K562 (cell line): ENCODE measurements at regions not wholly inside any gene's neighbourhood (a gene's known extent, or its start where the extent isn't known, plus 50 kb on each side); places are given as distances from the start of the nearest gene placed in this dataset.

Experiments used
- ATF7 ChIP-seq: fragments of 450-650 bp; IDR thresholded peaks from 2 replicates; pipeline ENCODE4 v1.7.1; 2014; ENCODE audit warnings: mild to moderate bottlenecking, moderate library complexity
- CREBBP ChIP-seq: IDR thresholded peaks from one replicate; pipeline ENCODE4 v1.6.1; 2012; ENCODE audit warnings: low read depth, mild to moderate bottlenecking, control low read depth, inconsistent platforms, low read length
- DNMT1 ChIP-seq: fragments of 450-650 bp; IDR thresholded peaks from 2 replicates; pipeline ENCODE4 v1.6.1; 2016; ENCODE audit warnings: antibody characterized with exemption, mild to moderate bottlenecking
- HDAC3 ChIP-seq: fragments of 450-650 bp; IDR thresholded peaks from 2 replicates; pipeline ENCODE4 v1.6.1; 2018; ENCODE audit warnings: borderline replicate concordance, mild to moderate bottlenecking, moderate library complexity; ENCODE audit not compliant: partially characterized antibody
- HMGXB4 ChIP-seq: sonication (generic); formaldehyde crosslinking; IDR thresholded peaks from 2 replicates; pipeline ENCODE4 v1.8.1; 2023; ENCODE audit warnings: mild to moderate bottlenecking, missing genetic modification reagents
- KDM1A ChIP-seq, 2 experiments: fragments of 450-650 bp; IDR thresholded peaks; 2 replicates each; pipeline ENCODE4 v1.6.1; 2016; ENCODE audit warnings: mild to moderate bottlenecking in 2 of 2
- POU5F1 ChIP-seq: fragments of 150-350 bp; IDR thresholded peaks from 2 replicates; pipeline ENCODE4 v1.6.1; 2014; ENCODE audit warnings: borderline replicate concordance, low read length, low read depth, mild to moderate bottlenecking; ENCODE audit not compliant: partially characterized antibody
- RBM25 ChIP-seq: fragments of 200-400 bp; formaldehyde crosslinking; IDR thresholded peaks from 2 replicates; pipeline ENCODE4 v1.6.1; 2018; ENCODE audit warnings: low read length, low read depth, moderate library complexity; ENCODE audit not compliant: severe bottlenecking
- THAP12 ChIP-seq: fragments of 250-450 bp; sonication (Bioruptor Pico); IDR thresholded peaks from 2 replicates; pipeline ENCODE4 v1.9.0; 2021; ENCODE audit warnings: mild to moderate bottlenecking, inconsistent platforms
- THAP7 ChIP-seq: fragments of 250-450 bp; sonication (Bioruptor Pico); IDR thresholded peaks from 2 replicates; pipeline ENCODE4 v1.5.0; 2021
- ZBTB17 ChIP-seq: fragments of 450-650 bp; formaldehyde crosslinking; IDR thresholded peaks from 2 replicates; pipeline ENCODE4 v1.4.0; 2020; ENCODE audit warnings: mild to moderate bottlenecking
- ZFP36 ChIP-seq: fragments of 150-350 bp; IDR thresholded peaks from 2 replicates; pipeline ENCODE4 v1.6.1; 2018; ENCODE audit warnings: low read length, low read depth; ENCODE audit not compliant: partially characterized antibody
- TF ChIP-seq, protein P1 (sequence below): fragments of 250-450 bp; sonication (Bioruptor Pico); IDR thresholded peaks from 2 replicates; pipeline ENCODE4 v1.8.0; 2022; ENCODE audit warnings: moderate library complexity, mild to moderate bottlenecking, inconsistent platforms

DNA sequence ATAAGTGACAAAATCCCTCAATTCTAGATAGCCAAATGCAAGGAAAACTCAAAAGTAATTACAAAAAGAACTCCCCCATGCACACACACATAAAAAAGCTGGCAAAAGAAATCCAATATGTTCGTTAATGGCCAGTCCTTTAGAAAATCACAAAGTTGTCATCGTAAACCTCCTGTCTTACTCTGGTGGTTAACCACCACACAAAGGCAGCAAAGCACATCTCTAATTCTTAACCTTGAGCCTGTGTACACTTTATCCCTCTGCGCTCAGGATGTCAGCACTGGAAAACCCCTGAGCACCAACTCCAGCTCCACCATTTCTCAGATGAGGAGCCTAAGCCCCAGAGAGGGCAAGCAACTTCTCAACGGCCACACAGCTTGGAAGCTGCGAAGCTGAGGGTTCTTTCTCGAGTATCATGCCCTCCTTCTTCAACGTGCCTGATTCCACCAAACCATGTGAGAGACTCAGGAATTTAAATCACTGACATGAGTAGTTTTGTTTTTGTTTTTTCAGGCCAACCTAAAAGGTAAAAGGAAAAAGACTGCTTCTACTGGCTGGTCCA is 72.5 kb downstream of the C16orf95 start (continued):
- TF ChIP-seq CREBBP (no peak), ZBTB17 (CRISPR knock-in tag) (no peak), THAP12 (no peak), DNMT1 (no peak), POU5F1 (no peak), THAP7 (CRISPR knock-in tag) (no peak), HDAC3 (no peak), HMGXB4 (no peak), ZFP36 (peak; percentile 68), RBM25 (peak; percentile 63), KDM1A (IDR thresholded peaks at IDR 0.05) (0 out of 4 replicates have a peak, but pooled peaks of 1 of the 2 experiments have one; percentile 16), ATF7 (no peak)
- TF ChIP-seq, protein P1, sequence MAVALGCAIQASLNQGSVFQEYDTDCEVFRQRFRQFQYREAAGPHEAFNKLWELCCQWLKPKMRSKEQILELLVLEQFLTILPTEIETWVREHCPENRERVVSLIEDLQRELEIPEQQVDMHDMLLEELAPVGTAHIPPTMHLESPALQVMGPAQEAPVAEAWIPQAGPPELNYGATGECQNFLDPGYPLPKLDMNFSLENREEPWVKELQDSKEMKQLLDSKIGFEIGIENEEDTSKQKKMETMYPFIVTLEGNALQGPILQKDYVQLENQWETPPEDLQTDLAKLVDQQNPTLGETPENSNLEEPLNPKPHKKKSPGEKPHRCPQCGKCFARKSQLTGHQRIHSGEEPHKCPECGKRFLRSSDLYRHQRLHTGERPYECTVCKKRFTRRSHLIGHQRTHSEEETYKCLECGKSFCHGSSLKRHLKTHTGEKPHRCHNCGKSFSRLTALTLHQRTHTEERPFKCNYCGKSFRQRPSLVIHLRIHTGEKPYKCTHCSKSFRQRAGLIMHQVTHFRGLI (CRISPR knock-in tag), result no peak
